MCF 10A (cell line): ENCODE measurements at regions not wholly inside any gene's neighbourhood (a gene's known extent, or its start where the extent isn't known, plus 50 kb on each side); places are given as distances from the start of the nearest gene placed in this dataset.

ENCODE experiments used
- BruUV-seq: library from RNA; stranded (reverse); fragments of 400-500 nt; replicated peaks from 2 replicates; lab custom pipeline; 2021; lab: Mats Ljungman, UMichigan
- CTCF ChIA-PET: fragments of 300-600 bp; sonication (Branson Sonifier 250); formaldehyde crosslinking; extraction: SDS; loops from one replicate; lab custom pipeline; 2021; ENCODE audit warnings: antibody characterized with exemption, inconsistent platforms; lab: Yijun Ruan, JAX
- POLR2A ChIA-PET: fragments of 300-600, 350-650 bp; sonication (Branson Sonifier 250); formaldehyde crosslinking; extraction: SDS; loops from one replicate; lab custom pipeline; 2020; ENCODE audit warnings: antibody characterized with exemption, inconsistent platforms; lab: Yijun Ruan, JAX
- DNase-seq: peaks from one replicate; pipeline ENCODE4 v3.0.0-alpha.2; 2018; ENCODE audit not compliant: unreplicated experiment
- H3K27ac Mint-ChIP-seq: one replicate; pipeline ENCODE4 v1.8.0; 2022; ENCODE audit warnings: mild to moderate bottlenecking, low read depth, mixed read lengths; ENCODE audit not compliant: unreplicated experiment
- H3K27me3 Mint-ChIP-seq: one replicate; pipeline ENCODE4 v1.8.0; 2022; ENCODE audit warnings: mixed read lengths; ENCODE audit not compliant: insufficient read depth, unreplicated experiment
- H3K36me3 Mint-ChIP-seq: one replicate; pipeline ENCODE4 v1.8.0; 2022; ENCODE audit warnings: mild to moderate bottlenecking, moderate library complexity, mixed read lengths; ENCODE audit not compliant: insufficient read depth, unreplicated experiment
- H3K4me1 Mint-ChIP-seq: one replicate; pipeline ENCODE4 v1.8.0; 2022; ENCODE audit warnings: mixed read lengths; ENCODE audit not compliant: insufficient read depth, unreplicated experiment
- H3K4me3 Mint-ChIP-seq: one replicate; pipeline ENCODE4 v1.8.0; 2022; ENCODE audit warnings: mild to moderate bottlenecking, moderate library complexity, mixed read lengths; ENCODE audit not compliant: unreplicated experiment
- H3K9me3 Mint-ChIP-seq: one replicate; pipeline ENCODE4 v1.8.0; 2022; ENCODE audit warnings: mixed read lengths; ENCODE audit not compliant: unreplicated experiment
- intact Hi-C: fragments of 100-400 bp; cut with micrococcal nuclease; formaldehyde crosslinking; loops from 2 replicates; pipeline ENCODE4 v1.14.1; 2022
- TF ChIP-seq, protein P1 (sequence below): fragments of 200-600 bp; IDR thresholded peaks from one replicate; pipeline ENCODE4 v1.8.0; 2022; ENCODE audit warnings: antibody characterized with exemption, mild to moderate bottlenecking; ENCODE audit not compliant: unreplicated experiment

DNA sequence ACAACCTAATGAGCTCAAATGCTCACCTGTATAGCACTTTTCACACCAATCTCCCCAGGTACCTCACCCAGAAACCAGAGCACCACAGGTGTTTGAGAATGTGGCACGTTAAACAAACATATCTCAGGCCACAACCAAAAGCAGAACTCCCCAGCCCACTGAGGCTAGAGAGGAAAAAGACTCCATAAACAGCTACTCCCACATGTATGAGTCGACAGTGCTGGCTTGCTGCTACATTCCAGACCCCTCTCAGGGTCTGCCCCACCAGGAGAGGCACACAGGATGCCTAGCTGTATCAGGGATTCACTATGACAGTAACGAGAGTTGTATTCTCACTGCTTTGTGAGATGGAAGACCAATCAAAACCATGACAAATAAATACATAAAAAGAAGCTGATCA, 242.6 kb upstream of the ARID1B start:
- ChIA-PET CTCF (interaction anchor here (0.6 kb wide), 1 partner anchor 1185 kb away, joined by 3 read pairs; no protein-coding TSS in a partner anchor), POLR2A (interaction anchor here (1.5 kb wide), 1 partner anchor 10 kb away, joined by 3 read pairs; no protein-coding TSS in a partner anchor)
- intact Hi-C loops = no loop called here
- Mint-ChIP-seq H3K27ac (no peak overlapping the region), H3K4me3 (no peak overlapping the region), H3K4me1 (no peaks in the 10 kb centered on the region), H3K9me3 (no peaks in the 10 kb centered on the region), H3K27me3 (no peaks in the 10 kb centered on the region), H3K36me3 (no peaks in the 10 kb centered on the region)
- BruUV-seq = no TSS peak
- TF ChIP-seq, protein P1, sequence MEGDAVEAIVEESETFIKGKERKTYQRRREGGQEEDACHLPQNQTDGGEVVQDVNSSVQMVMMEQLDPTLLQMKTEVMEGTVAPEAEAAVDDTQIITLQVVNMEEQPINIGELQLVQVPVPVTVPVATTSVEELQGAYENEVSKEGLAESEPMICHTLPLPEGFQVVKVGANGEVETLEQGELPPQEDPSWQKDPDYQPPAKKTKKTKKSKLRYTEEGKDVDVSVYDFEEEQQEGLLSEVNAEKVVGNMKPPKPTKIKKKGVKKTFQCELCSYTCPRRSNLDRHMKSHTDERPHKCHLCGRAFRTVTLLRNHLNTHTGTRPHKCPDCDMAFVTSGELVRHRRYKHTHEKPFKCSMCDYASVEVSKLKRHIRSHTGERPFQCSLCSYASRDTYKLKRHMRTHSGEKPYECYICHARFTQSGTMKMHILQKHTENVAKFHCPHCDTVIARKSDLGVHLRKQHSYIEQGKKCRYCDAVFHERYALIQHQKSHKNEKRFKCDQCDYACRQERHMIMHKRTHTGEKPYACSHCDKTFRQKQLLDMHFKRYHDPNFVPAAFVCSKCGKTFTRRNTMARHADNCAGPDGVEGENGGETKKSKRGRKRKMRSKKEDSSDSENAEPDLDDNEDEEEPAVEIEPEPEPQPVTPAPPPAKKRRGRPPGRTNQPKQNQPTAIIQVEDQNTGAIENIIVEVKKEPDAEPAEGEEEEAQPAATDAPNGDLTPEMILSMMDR = no peak
- no peak for DNase-seq

DNA sequence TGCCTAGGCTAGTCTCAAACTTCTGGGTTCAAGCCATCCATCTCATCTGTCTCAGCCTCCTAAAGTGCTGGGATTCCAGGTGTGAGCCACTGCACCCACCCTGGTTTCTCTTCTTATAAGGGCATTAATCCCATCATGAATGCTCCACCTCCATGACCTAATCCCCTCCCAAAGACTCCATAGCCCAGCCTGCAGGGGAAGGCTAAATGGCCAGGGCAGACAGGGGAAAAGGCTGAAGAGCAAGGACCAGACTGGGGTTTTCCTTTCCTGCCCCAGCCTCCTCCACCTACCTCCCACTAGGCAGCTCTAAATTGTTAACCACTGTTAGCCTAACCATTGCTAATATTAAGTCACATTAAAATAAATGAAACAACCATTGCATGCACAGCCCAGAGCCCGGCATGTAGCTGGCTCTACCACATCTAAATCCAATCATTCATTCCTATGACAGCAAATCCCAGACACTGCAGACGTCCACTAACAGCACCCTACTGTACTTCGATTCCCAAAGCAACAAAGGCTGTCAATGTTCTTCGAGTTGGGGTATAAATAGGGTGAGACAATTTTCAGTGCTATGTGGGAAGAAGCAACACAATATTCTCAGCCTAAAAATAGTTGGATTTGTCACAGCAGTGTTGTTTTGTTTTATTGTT, 243.2 kb upstream of the ARID1B start:
- TF ChIP-seq, protein P1 = no peak
- Mint-ChIP-seq H3K36me3 (no peaks in the 10 kb centered on the region), H3K27me3 (no peaks in the 10 kb centered on the region), H3K4me3 (no peak overlapping the region), H3K27ac (no peak overlapping the region), H3K9me3 (no peaks in the 10 kb centered on the region), H3K4me1 (no peaks in the 10 kb centered on the region)
- CTCF ChIA-PET = interaction anchor here (0.6 kb wide), 1 partner anchor 1184 kb away, joined by 3 read pairs; no protein-coding TSS in a partner anchor
- BruUV-seq = no TSS peak
- intact Hi-C loops = no loop called here
- POLR2A ChIA-PET = interaction anchor here (1.5 kb wide), 1 partner anchor 9 kb away, joined by 3 read pairs; no protein-coding TSS in a partner anchor
- no peak for DNase-seq

DNA sequence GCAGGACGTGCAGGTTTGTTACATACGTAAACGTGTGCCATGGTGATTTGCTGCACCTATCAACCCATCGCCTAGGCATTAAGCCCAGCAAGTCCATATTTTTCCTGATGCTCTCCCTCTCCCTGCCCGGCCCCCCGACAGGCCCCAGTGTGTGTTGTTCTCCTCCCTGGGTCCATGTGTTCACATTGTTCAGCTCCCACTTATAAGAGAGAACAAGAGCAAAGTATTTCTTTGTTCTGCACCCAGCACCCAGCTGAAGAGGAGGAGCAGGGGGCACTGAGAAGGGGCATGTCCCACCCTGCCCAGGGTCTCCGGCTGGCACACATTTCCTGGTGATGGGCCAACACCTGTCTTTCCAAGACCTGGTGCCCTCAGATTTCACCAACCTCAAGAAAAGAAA, 251.1 kb upstream of the ARID1B start:
- no peak overlapping the region for H3K27ac Mint-ChIP-seq
- intact Hi-C loops = no loop called here

GRCh38 chr6:156525541-156525940, 251.6 kb upstream of the ARID1B start:
- POLR2A ChIA-PET = no interaction called here
- intact Hi-C loops = no loop called here
- H3K4me3 Mint-ChIP-seq = no peak overlapping the region
- TF ChIP-seq, protein P1 = no peak
- no peaks in the 10 kb centered on the region for H3K9me3 Mint-ChIP-seq
- no peaks in the 10 kb centered on the region for H3K4me1 Mint-ChIP-seq
- DNase-seq = no peak
- CTCF ChIA-PET = no interaction called here
- BruUV-seq = no TSS peak
- H3K36me3 Mint-ChIP-seq = no peaks in the 10 kb centered on the region
- no peak overlapping the region for H3K27ac Mint-ChIP-seq
- no peaks in the 10 kb centered on the region for H3K27me3 Mint-ChIP-seq

More for the DNA sequence above, 251.1 kb upstream of the ARID1B start:
- CTCF ChIA-PET = no interaction called here
- H3K27me3 Mint-ChIP-seq = no peaks in the 10 kb centered on the region
- H3K36me3 Mint-ChIP-seq = no peaks in the 10 kb centered on the region
- DNase-seq = no peak
- POLR2A ChIA-PET = no interaction called here
- TF ChIP-seq, protein P1 = no peak
- H3K4me1 Mint-ChIP-seq = no peaks in the 10 kb centered on the region
- no peak overlapping the region for H3K4me3 Mint-ChIP-seq
- H3K9me3 Mint-ChIP-seq = no peaks in the 10 kb centered on the region
- no TSS peak for BruUV-seq
